ENCODE measurements at regions not wholly inside any gene's neighbourhood (a gene's known extent, or its start where the extent isn't known, plus 50 kb on each side); places are given as distances from the start of the nearest gene placed in this dataset.
A peak's percentile ranks its signal among the peaks of the same experiment; 100 is the strongest.

- no peak for DNase-seq
Measured at GRCh38 chr2:104547221-104547620, 306.7 kb upstream of the POU3F3 start.

- no peak for DNase-seq
Measured at GRCh38 chr2:104561251-104561650, 292.7 kb upstream of the POU3F3 start.

- no peak for DNase-seq
Measured at GRCh38 chr2:104562537-104562936, 291.4 kb upstream of the POU3F3 start.

- DNase-seq: no peak
Measured at GRCh38 chr2:104563398-104563996, 290.4 kb upstream of the POU3F3 start.

- DNase-seq: no peak
Measured at GRCh38 chr2:104568247-104568646, 285.7 kb upstream of the POU3F3 start.

- no peak for DNase-seq
Measured at GRCh38 chr2:104570259-104570658, 283.7 kb upstream of the POU3F3 start.

GRCh38 chr2:104572834-104573233 is 281.1 kb upstream of the POU3F3 start:
- peak; percentile 64 for DNase-seq

- DNase-seq: no peak
Measured at GRCh38 chr2:104574367-104574766, 279.5 kb upstream of the POU3F3 start.

- no peak for DNase-seq
Measured at GRCh38 chr2:104577143-104577542, 276.8 kb upstream of the POU3F3 start.

- no peak for DNase-seq
Measured at GRCh38 chr2:104582471-104582870, 271.4 kb upstream of the POU3F3 start.

- no peak for DNase-seq
Measured at GRCh38 chr2:104583811-104584210, 270.1 kb upstream of the POU3F3 start.

- no peak for DNase-seq
Measured at GRCh38 chr2:104584393-104584792, 269.5 kb upstream of the POU3F3 start.

GRCh38 chr2:104595576-104595975 is 258.3 kb upstream of the POU3F3 start:
- DNase-seq: peak; percentile 68

GRCh38 chr2:104597942-104598341 is 256.0 kb upstream of the POU3F3 start:
- DNase-seq: no peak

GRCh38 chr2:104598636-104599035 is 255.3 kb upstream of the POU3F3 start:
- DNase-seq: no peak

GRCh38 chr2:104599787-104600510 is 254.0 kb upstream of the POU3F3 start:
- DNase-seq: no peak

GRCh38 chr2:104606056-104606455 is 247.9 kb upstream of the POU3F3 start:
- DNase-seq: no peak

- no peak for DNase-seq
Measured at GRCh38 chr2:104616856-104617255, 237.1 kb upstream of the POU3F3 start.

- no peak for DNase-seq
Measured at GRCh38 chr2:104620801-104621200, 233.1 kb upstream of the POU3F3 start.

- DNase-seq: no peak
Measured at GRCh38 chr2:104635608-104636007, 218.3 kb upstream of the POU3F3 start.

- no peak for DNase-seq
Measured at GRCh38 chr2:104638190-104638858, 215.6 kb upstream of the POU3F3 start.

GRCh38 chr2:104638859-104639202 is 215.1 kb upstream of the POU3F3 start:
- DNase-seq: no peak

- peak; percentile 61 for DNase-seq
Measured at GRCh38 chr2:104641786-104642185, 212.1 kb upstream of the POU3F3 start.

- DNase-seq: no peak
Measured at GRCh38 chr2:104648376-104648775, 205.5 kb upstream of the POU3F3 start.
